GM12878 (cell line): ENCODE measurements at regions not wholly inside any gene's neighbourhood (a gene's known extent, or its start where the extent isn't known, plus 50 kb on each side); places are given as distances from the start of the nearest gene placed in this dataset.

Experiments used
- ATAC-seq: fragments of 200-7000 bp; cut with Tn5 transposase; 3 replicates; pipeline ENCODE4 v1.9.1; 2020; ENCODE audit warnings: mild to moderate bottlenecking, moderate library complexity
- BruUV-seq: library from RNA; stranded (reverse); fragments of 400-500 nt; replicated peaks from 2 replicates; lab custom pipeline; 2021; lab: Mats Ljungman, UMichigan
- CTCF ChIA-PET: fragments of 300-600 bp; sonication (Branson Sonifier 250); formaldehyde crosslinking; extraction: SDS; loops from one replicate; lab custom pipeline; 2021; ENCODE audit warnings: inconsistent platforms; lab: Yijun Ruan, JAX
- POLR2A ChIA-PET: fragments of 350-600 bp; formaldehyde crosslinking; extraction: SDS; loops from one replicate; lab custom pipeline; 2021; ENCODE audit warnings: inconsistent platforms; lab: Charles Lee
- RAD21 ChIA-PET: fragments of 300-600 bp; sonication (Branson Sonifier 250); formaldehyde crosslinking; loops from one replicate; lab custom pipeline; 2023; ENCODE audit warnings: antibody characterized with exemption; ENCODE audit not compliant: unreplicated experiment; lab: Charles Lee
- SMC1A ChIA-PET: fragments of 300-600 bp; sonication (Branson Sonifier 250); formaldehyde crosslinking; loops from one replicate; lab custom pipeline; 2023; ENCODE audit not compliant: unreplicated experiment, uncharacterized antibody; lab: Charles Lee
- DNase-seq: peaks from one replicate; pipeline ENCODE4 v3.0.0-alpha.2; 2011; ENCODE audit warnings: low read depth, low spot score
- FAIRE-seq: peaks from 3 replicates; lab custom pipeline; 2011; peaks lifted over from hg19 to GRCh38; lab: Jason Lieb, UNC
- H2AFZ ChIP-seq: 2 replicates; pipeline ENCODE4 v1.6.0; 2011; ENCODE audit warnings: low read depth, low read length, control low read depth; ENCODE audit not compliant: control insufficient read depth
- H3K27ac ChIP-seq: 2 replicates; pipeline ENCODE4 v1.5.1; 2011; ENCODE audit warnings: control low read depth; ENCODE audit not compliant: control insufficient read depth, insufficient read depth
- H3K27me3 ChIP-seq, 2 experiments: replicated peaks in 1 of 2; 2 replicates each; pipeline versions ENCODE4 v1.6.0 to v1.6.1; 2011; ENCODE audit warnings: low read length in 1 of 2; ENCODE audit not compliant: control insufficient read depth in 2 of 2, insufficient read depth in 2 of 2
- H3K36me3 ChIP-seq, 2 experiments: 2 replicates each; pipeline ENCODE4 v1.5.1; 2011; ENCODE audit warnings: low read length in 1 of 2; ENCODE audit not compliant: control insufficient read depth in 2 of 2, insufficient read depth in 2 of 2
- H3K4me1 ChIP-seq: 2 replicates; pipeline ENCODE4 v1.6.1; 2011; ENCODE audit warnings: mild to moderate bottlenecking, low read length, moderate library complexity, mixed read lengths; ENCODE audit not compliant: control insufficient read depth, insufficient read depth
- H3K4me2 ChIP-seq: 2 replicates; pipeline ENCODE4 v1.6.0; 2011; ENCODE audit warnings: control low read depth; ENCODE audit not compliant: control insufficient read depth, insufficient read depth
- H3K4me3 ChIP-seq: fragments of 200-600 bp; sonication (generic); 2 replicates; pipeline ENCODE4 v1.5.1; 2016
- H3K79me2 ChIP-seq: 2 replicates; pipeline ENCODE4 v1.6.0; 2011; ENCODE audit warnings: low read length; ENCODE audit not compliant: control insufficient read depth, insufficient read depth
- H3K9ac ChIP-seq: 2 replicates; pipeline ENCODE4 v1.8.0; 2011; ENCODE audit warnings: low read length, control low read depth, mixed read lengths; ENCODE audit not compliant: control insufficient read depth, insufficient read depth
- H3K9me3 ChIP-seq: replicated peaks from 3 replicates; pipeline ENCODE4 v1.5.1; 2011; ENCODE audit warnings: mild to moderate bottlenecking, low read length; ENCODE audit not compliant: control insufficient read depth, insufficient read depth
- H4K20me1 ChIP-seq: 2 replicates; pipeline ENCODE4 v1.6.0; 2011; ENCODE audit not compliant: control insufficient read depth, insufficient read depth
- HDAC2 ChIP-seq: fragments of 200-600 bp; sonication (generic); IDR thresholded peaks from 2 replicates; pipeline ENCODE4 v1.6.1; 2017
- IKZF1 ChIP-seq: fragments of 450-650 bp; conservative IDR thresholded peaks from 2 replicates; pipeline ENCODE4 v1.6.1; 2017; ENCODE audit warnings: antibody characterized with exemption, mild to moderate bottlenecking
- LARP7 ChIP-seq: fragments of 450-650 bp; IDR thresholded peaks from 2 replicates; pipeline ENCODE4 v1.6.1; 2017; ENCODE audit warnings: mild to moderate bottlenecking
- NFIC ChIP-seq: IDR thresholded peaks from 2 replicates; pipeline ENCODE4 v1.6.1; 2012; ENCODE audit warnings: low read depth, mild to moderate bottlenecking, inconsistent platforms, low read length, moderate library complexity
- NR2C2 ChIP-seq: IDR thresholded peaks from 2 replicates; pipeline ENCODE4 v1.6.1; 2011; ENCODE audit warnings: borderline replicate concordance, low read depth; ENCODE audit not compliant: control insufficient read depth, insufficient read length
- SMAD1 ChIP-seq: fragments of 450-650 bp; IDR thresholded peaks from 2 replicates; pipeline ENCODE4 v1.6.1; 2018; ENCODE audit warnings: mild to moderate bottlenecking, low read depth; ENCODE audit not compliant: partially characterized antibody
- SPI1 ChIP-seq: IDR thresholded peaks from 2 replicates; pipeline ENCODE4 v1.6.1; 2011; ENCODE audit warnings: low read depth, mild to moderate bottlenecking, low read length, moderate library complexity, borderline replicate concordance; ENCODE audit not compliant: insufficient read depth
- STAT3 ChIP-seq: IDR thresholded peaks from 2 replicates; pipeline ENCODE4 v1.6.1; 2011; ENCODE audit warnings: low read depth, low read length, improper control_type of control experiment
- ZNF207 ChIP-seq: fragments of 450-650 bp; IDR thresholded peaks from 2 replicates; pipeline ENCODE4 v1.6.1; 2014; ENCODE audit warnings: antibody characterized with exemption, mild to moderate bottlenecking, borderline replicate concordance
- WGBS: methylation state at CpG from one replicate; pipeline ENCODE4 v1.1.6; 2016; ENCODE audit warnings: low lambda C conversion rate; ENCODE audit not compliant: insufficient replicate concordance, insufficient coverage; ENCODE audit errors: missing lambda C conversion rate; 5-methylcytosine and 5-hydroxymethylcytosine counted together
- in situ Hi-C: fragments of 300-500 bp; cut with MboI; formaldehyde crosslinking; loops from 9 replicates; pipeline ENCODE4 v1.14.3; 2018; ENCODE audit warnings: mixed read lengths
- intact Hi-C: fragments of 100-400 bp; cut with micrococcal nuclease; formaldehyde crosslinking; loops from one replicate; pipeline ENCODE4 v1.14.2; 2022; ENCODE audit not compliant: unreplicated experiment
- TF ChIP-seq, protein P1 (sequence below): fragments of 450-650 bp; IDR thresholded peaks from 2 replicates; pipeline ENCODE4 v1.6.1; 2016; ENCODE audit warnings: mild to moderate bottlenecking
- TF ChIP-seq, protein P2 (sequence below): fragments of 450-650 bp; IDR thresholded peaks from 2 replicates; pipeline ENCODE4 v1.6.1; 2018; ENCODE audit warnings: borderline replicate concordance, mild to moderate bottlenecking; ENCODE audit not compliant: partially characterized antibody

DNA sequence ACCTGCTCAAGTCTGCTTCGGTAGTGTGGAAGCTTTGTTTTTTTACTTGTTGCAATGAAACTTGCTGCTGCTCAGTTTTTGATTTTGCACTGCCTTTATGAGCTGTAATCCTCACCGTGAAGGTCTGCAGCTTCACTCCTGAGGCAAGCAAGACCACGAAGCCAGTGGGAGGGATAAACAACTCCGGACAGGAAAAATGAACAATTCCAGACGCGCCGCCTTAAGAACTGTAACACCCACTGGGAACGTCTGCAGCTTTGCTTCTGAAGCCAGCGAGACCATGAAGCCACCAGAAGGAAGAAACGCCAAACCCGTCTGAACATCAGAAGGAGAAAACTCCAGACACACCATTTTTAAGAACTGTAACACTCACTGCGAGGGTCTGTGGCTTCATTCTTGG is 245.7 kb upstream of the REG3G start:
- ChIA-PET SMC1A (no interaction called here), CTCF (interaction anchor here (0.8 kb wide), 1 partner anchor 175 kb away, joined by 3 read pairs; no protein-coding TSS in a partner anchor), POLR2A (no interaction called here), RAD21 (no interaction called here)
- Histone ChIP-seq H3K4me3 (no peak overlapping the region), H3K36me3 (no peaks in the 10 kb centered on the region), H3K4me1 (no peaks in the 10 kb centered on the region), H3K9me3 (no peaks in the 10 kb centered on the region; the same call in 2 of the 3 replicates), H3K27me3 (no peaks in the 10 kb centered on the region), H4K20me1 (no peaks in the 10 kb centered on the region), H3K79me2 (no peaks in the 10 kb centered on the region), H3K27ac (no peak overlapping the region), H2AFZ (no peak overlapping the region), H3K4me2 (no peak overlapping the region), H3K9ac (no peak overlapping the region)
- FAIRE-seq (no peak), ATAC-seq (no peak), DNase-seq (no peak)
- intact Hi-C loops (no loop called here), in situ Hi-C loops (no loop called here)
- TF ChIP-seq NFIC (no peak), SMAD1 (no peak), LARP7 (no peak), SPI1 (no peak), ZNF207 (no peak), IKZF1 (no peak), STAT3 (no peak), NR2C2 (no peak), HDAC2 (no peak)
- TF ChIP-seq, protein P1, sequence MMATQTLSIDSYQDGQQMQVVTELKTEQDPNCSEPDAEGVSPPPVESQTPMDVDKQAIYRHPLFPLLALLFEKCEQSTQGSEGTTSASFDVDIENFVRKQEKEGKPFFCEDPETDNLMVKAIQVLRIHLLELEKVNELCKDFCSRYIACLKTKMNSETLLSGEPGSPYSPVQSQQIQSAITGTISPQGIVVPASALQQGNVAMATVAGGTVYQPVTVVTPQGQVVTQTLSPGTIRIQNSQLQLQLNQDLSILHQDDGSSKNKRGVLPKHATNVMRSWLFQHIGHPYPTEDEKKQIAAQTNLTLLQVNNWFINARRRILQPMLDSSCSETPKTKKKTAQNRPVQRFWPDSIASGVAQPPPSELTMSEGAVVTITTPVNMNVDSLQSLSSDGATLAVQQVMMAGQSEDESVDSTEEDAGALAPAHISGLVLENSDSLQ = no peak
- TF ChIP-seq, protein P2, sequence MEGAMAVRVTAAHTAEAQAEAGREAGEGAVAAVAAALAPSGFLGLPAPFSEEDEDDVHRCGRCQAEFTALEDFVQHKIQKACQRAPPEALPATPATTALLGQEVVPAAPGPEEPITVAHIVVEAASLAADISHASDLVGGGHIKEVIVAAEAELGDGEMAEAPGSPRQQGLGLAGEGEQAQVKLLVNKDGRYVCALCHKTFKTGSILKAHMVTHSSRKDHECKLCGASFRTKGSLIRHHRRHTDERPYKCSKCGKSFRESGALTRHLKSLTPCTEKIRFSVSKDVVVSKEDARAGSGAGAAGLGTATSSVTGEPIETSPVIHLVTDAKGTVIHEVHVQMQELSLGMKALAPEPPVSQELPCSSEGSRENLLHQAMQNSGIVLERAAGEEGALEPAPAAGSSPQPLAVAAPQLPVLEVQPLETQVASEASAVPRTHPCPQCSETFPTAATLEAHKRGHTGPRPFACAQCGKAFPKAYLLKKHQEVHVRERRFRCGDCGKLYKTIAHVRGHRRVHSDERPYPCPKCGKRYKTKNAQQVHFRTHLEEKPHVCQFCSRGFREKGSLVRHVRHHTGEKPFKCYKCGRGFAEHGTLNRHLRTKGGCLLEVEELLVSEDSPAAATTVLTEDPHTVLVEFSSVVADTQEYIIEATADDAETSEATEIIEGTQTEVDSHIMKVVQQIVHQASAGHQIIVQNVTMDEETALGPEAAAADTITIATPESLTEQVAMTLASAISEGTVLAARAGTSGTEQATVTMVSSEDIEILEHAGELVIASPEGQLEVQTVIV = no peak
- WGBS = 74% methylated on average over 12 of the region's 12 CpGs
- no TSS peak for BruUV-seq
